RPMI8226 (cell line): ENCODE measurements at regions not wholly inside any gene's neighbourhood (a gene's known extent, or its start where the extent isn't known, plus 50 kb on each side); places are given as distances from the start of the nearest gene placed in this dataset.
"Not testable (repeated sequence)": the region's sequence is repeated elsewhere in the genome, so short reads cannot be mapped to it uniquely, and the experiment has no call there.

Experiments used
- DNase-seq: peaks from one replicate; pipeline ENCODE4 v3.0.0-alpha.2; 2015

DNA sequence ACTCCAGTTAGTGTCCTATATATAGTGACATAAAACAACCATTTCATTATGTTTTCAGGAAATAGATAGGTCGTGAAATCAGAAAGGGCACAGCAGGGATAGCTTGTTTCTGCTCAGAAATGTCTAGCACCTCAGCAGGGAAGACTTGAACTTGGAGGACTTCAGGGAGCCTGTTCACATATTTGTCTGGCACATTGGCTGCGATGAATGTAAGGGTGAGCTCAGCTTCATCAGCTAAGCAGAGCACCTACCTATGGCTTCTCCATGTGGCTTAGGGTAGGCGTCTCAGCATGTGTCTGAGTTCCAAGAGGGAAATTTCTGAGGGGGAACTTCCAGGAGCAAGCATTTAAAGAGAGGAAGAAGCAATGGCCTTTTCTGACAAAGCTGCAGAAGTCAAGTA is 126.2 kb downstream of the PCDH10 start:
- DNase-seq = no peak

- DNase-seq = no peak
Observed at GRCh38 chr4:133273401-133273800, 124.3 kb downstream of the PCDH10 start.

- DNase-seq = no peak
Observed at GRCh38 chr4:133270021-133270570, 121.0 kb downstream of the PCDH10 start.

GRCh38 chr4:133268205-133268604 is 119.1 kb downstream of the PCDH10 start:
- no peak for DNase-seq

GRCh38 chr4:133267506-133267905 is 118.4 kb downstream of the PCDH10 start:
- not testable (repeated sequence) for DNase-seq

GRCh38 chr4:133266966-133267365 is 117.9 kb downstream of the PCDH10 start:
- not testable (repeated sequence) for DNase-seq

DNA sequence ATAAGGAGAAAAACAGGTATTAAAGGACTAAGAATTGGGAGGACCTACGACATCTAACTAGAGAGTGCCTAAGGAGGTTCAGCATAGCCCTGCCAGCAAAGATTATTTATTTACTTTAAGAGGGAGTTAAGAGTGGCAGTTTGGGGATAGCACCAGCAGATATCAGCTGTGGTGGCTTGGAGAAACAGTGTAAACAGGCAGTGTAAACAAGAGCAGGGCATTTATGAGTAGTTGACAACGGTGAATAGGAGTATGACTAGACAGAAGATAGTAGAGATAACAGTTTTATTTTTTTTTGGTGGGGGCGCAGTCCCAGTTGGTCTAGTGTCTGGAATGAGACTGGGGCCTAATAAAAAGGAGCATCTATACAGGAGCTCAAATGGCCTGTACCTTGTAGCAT is 115.2 kb downstream of the PCDH10 start:
- not testable (repeated sequence) for DNase-seq

DNA sequence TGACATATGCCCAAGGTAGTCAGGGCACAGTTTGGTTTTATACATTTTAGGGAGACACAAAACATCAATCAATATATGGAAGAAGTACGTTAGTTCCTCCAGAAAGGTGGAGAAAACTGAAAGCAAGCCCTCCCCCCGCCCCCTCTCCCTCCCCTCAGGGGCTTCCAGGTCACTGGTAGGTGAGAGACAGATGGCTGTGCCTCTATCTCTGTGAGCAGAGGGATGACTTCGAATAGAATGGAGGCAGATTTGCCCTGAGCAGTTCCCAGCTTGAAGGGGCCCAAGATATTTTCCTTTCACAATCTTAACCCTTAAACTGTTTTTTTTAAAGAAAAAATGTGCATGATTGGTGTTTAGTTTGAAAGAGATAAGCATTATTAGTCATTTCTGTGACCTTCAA is 114.0 kb downstream of the PCDH10 start:
- no peak for DNase-seq

GRCh38 chr4:133247861-133248260 is 98.8 kb downstream of the PCDH10 start:
- no peak for DNase-seq

DNA sequence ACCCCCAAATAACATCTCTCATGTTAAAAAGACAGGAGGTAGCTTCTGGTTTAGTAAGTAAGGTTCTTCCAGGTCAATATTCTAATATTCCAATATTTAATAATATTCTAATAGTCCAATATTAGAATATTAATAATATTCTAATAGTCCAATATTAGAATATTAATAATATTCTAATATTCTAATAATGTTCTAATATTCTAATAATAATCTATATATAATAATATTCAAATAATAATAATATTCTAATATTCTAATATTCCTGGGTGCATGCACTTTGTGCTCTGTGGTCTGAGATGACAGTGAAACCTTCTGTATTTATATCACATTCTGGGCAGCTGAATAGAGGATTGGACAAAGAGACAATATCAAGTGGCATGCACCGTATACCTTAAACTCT is 96.1 kb downstream of the PCDH10 start:
- no peak for DNase-seq
